WTC11 (cell line): ENCODE measurements at regions not wholly inside any gene's neighbourhood (a gene's known extent, or its start where the extent isn't known, plus 50 kb on each side); places are given as distances from the start of the nearest gene placed in this dataset.

Experiments used
- ATAC-seq: fragments of 200-7000 bp; cut with Tn5 transposase; 2 replicates; pipeline ENCODE4 v1.10.0; 2021; ENCODE audit warnings: mild to moderate bottlenecking, moderate library complexity
- CTCF ChIA-PET: fragments of 300-600 bp; sonication (Branson Sonifier 250); formaldehyde crosslinking; loops from one replicate; lab custom pipeline; 2021; ENCODE audit warnings: antibody characterized with exemption; lab: Charles Lee
- POLR2A ChIA-PET: fragments of 350-600 bp; sonication (Branson Sonifier 250); formaldehyde crosslinking; loops from one replicate; lab custom pipeline; 2021; ENCODE audit warnings: antibody characterized with exemption; lab: Charles Lee
- DNase-seq: peaks from one replicate; pipeline ENCODE4 v3.0.0; 2021; ENCODE audit warnings: low spot score
- H3K27ac Mint-ChIP-seq: 2 replicates; pipeline ENCODE4 v1.8.0; 2021; ENCODE audit warnings: mixed read lengths
- H3K27me3 Mint-ChIP-seq: 2 replicates; pipeline ENCODE4 v1.8.0; 2021; ENCODE audit warnings: low read depth, mild to moderate bottlenecking, moderate library complexity, mixed read lengths
- H3K36me3 Mint-ChIP-seq: 2 replicates; pipeline ENCODE4 v1.8.0; 2021; ENCODE audit warnings: mixed read lengths
- H3K4me1 Mint-ChIP-seq: 2 replicates; pipeline ENCODE4 v1.8.0; 2022; ENCODE audit warnings: mixed read lengths
- H3K4me3 Mint-ChIP-seq: 2 replicates; pipeline ENCODE4 v1.8.0; 2021; ENCODE audit warnings: mild to moderate bottlenecking, moderate library complexity, mixed read lengths
- H3K9me3 Mint-ChIP-seq: 2 replicates; pipeline ENCODE4 v1.8.0; 2021; ENCODE audit warnings: mixed read lengths
- ATF1 ChIP-seq: sonication (generic); formaldehyde crosslinking; IDR thresholded peaks from 2 replicates; pipeline ENCODE4 v1.8.1; 2023; ENCODE audit warnings: mild to moderate bottlenecking, moderate library complexity, missing genetic modification reagents
- CBFB ChIP-seq: sonication (generic); formaldehyde crosslinking; IDR thresholded peaks from 2 replicates; pipeline ENCODE4 v1.8.1; 2022; ENCODE audit warnings: mild to moderate bottlenecking, low read depth, missing genetic modification reagents
- ELF4 ChIP-seq: sonication (generic); formaldehyde crosslinking; IDR thresholded peaks from 2 replicates; pipeline ENCODE4 v1.8.1; 2022; ENCODE audit warnings: low read depth, mild to moderate bottlenecking, moderate library complexity, missing genetic modification reagents
- FOXJ3 ChIP-seq: sonication (generic); formaldehyde crosslinking; IDR thresholded peaks from 2 replicates; pipeline ENCODE4 v1.9.0; 2021; ENCODE audit warnings: missing genetic modification reagents, mild to moderate bottlenecking, borderline replicate concordance
- HMGA2 ChIP-seq: fragments of 250-450 bp; sonication (Bioruptor Pico); IDR thresholded peaks from 2 replicates; pipeline ENCODE4 v1.4.0; 2021; ENCODE audit warnings: mild to moderate bottlenecking, moderate library complexity
- JUN ChIP-seq: sonication (generic); formaldehyde crosslinking; IDR thresholded peaks from 2 replicates; pipeline ENCODE4 v1.8.0; 2023; ENCODE audit warnings: mild to moderate bottlenecking, missing genetic modification reagents
- MXD4 ChIP-seq: fragments of 250-450 bp; sonication (Bioruptor Pico); IDR thresholded peaks from 2 replicates; pipeline ENCODE4 v1.8.0; 2021; ENCODE audit warnings: mild to moderate bottlenecking, moderate library complexity, borderline replicate concordance
- NFATC4 ChIP-seq: fragments of 250-450 bp; sonication (Bioruptor Pico); IDR thresholded peaks from 2 replicates; pipeline ENCODE4 v1.9.0; 2021; ENCODE audit warnings: mild to moderate bottlenecking
- NR3C1 ChIP-seq: sonication (generic); formaldehyde crosslinking; conservative IDR thresholded peaks from 2 replicates; pipeline ENCODE4 v1.8.1; 2023; ENCODE audit warnings: low read depth, mild to moderate bottlenecking, missing genetic modification reagents
- SMAD3 ChIP-seq: sonication (generic); formaldehyde crosslinking; IDR thresholded peaks from 2 replicates; pipeline ENCODE4 v1.8.0; 2022; ENCODE audit warnings: missing genetic modification reagents, mild to moderate bottlenecking, borderline replicate concordance
- SOX15 ChIP-seq: fragments of 250-450 bp; sonication (Bioruptor Pico); IDR thresholded peaks from 2 replicates; pipeline ENCODE4 v1.9.0; 2021; ENCODE audit warnings: mild to moderate bottlenecking
- SP1 ChIP-seq: sonication (generic); formaldehyde crosslinking; conservative IDR thresholded peaks from 2 replicates; pipeline ENCODE4 v1.8.1; 2022; ENCODE audit warnings: missing genetic modification reagents
- TEAD1 ChIP-seq: sonication (generic); formaldehyde crosslinking; IDR thresholded peaks from 2 replicates; pipeline ENCODE4 v1.8.0; 2022; ENCODE audit warnings: mild to moderate bottlenecking, missing genetic modification reagents
- TP53 ChIP-seq: sonication (generic); formaldehyde crosslinking; IDR thresholded peaks from 2 replicates; pipeline ENCODE4 v1.8.1; 2023; ENCODE audit warnings: mild to moderate bottlenecking, missing genetic modification reagents
- TF ChIP-seq, protein P1 (sequence below): sonication (generic); formaldehyde crosslinking; IDR thresholded peaks from 2 replicates; pipeline ENCODE4 v1.8.0; 2023; ENCODE audit warnings: mild to moderate bottlenecking, missing genetic modification reagents
- TF ChIP-seq, protein P2 (sequence below): sonication (generic); formaldehyde crosslinking; IDR thresholded peaks from 2 replicates; pipeline ENCODE4 v1.8.0; 2022; ENCODE audit warnings: mild to moderate bottlenecking, missing genetic modification reagents
- TF ChIP-seq, protein P3 (sequence below): sonication (generic); formaldehyde crosslinking; IDR thresholded peaks from 2 replicates; pipeline ENCODE4 v1.8.0; 2022; ENCODE audit warnings: missing genetic modification reagents
- TF ChIP-seq, protein P4 (sequence below): sonication (generic); formaldehyde crosslinking; IDR thresholded peaks from 2 replicates; pipeline ENCODE4 v1.8.1; 2023; ENCODE audit warnings: mild to moderate bottlenecking, moderate library complexity, missing genetic modification reagents

DNA sequence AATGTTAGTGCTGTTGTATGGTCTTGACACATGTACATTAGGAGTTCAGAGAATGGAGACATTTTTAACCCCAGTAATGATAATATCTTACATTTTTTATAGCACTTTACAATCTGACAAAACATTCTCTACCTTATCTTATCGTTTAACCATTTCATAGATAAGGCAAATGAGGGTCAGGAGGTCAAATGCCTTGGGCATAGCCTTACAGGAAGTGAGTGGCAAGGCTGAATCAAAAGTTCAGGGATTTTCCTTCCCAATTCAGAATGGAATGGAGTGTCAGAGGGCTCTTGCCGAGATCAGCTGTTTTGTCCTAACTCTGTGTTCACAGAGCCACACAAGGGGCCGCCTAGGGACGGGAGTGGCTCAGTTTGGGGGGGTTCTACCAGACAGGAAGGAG lies 57.6 kb upstream of the AK4 start:
- ChIA-PET CTCF (no interaction called here), POLR2A (no interaction called here)
- TF ChIP-seq, protein P1, sequence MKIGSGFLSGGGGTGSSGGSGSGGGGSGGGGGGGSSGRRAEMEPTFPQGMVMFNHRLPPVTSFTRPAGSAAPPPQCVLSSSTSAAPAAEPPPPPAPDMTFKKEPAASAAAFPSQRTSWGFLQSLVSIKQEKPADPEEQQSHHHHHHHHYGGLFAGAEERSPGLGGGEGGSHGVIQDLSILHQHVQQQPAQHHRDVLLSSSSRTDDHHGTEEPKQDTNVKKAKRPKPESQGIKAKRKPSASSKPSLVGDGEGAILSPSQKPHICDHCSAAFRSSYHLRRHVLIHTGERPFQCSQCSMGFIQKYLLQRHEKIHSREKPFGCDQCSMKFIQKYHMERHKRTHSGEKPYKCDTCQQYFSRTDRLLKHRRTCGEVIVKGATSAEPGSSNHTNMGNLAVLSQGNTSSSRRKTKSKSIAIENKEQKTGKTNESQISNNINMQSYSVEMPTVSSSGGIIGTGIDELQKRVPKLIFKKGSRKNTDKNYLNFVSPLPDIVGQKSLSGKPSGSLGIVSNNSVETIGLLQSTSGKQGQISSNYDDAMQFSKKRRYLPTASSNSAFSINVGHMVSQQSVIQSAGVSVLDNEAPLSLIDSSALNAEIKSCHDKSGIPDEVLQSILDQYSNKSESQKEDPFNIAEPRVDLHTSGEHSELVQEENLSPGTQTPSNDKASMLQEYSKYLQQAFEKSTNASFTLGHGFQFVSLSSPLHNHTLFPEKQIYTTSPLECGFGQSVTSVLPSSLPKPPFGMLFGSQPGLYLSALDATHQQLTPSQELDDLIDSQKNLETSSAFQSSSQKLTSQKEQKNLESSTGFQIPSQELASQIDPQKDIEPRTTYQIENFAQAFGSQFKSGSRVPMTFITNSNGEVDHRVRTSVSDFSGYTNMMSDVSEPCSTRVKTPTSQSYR (CRISPR knock-in tag): no peak
- peaks cover 6% of the 10 kb centered on the region for H3K27me3 Mint-ChIP-seq
- H3K4me1 Mint-ChIP-seq: peaks cover 4% of the 10 kb centered on the region
- H3K4me3 Mint-ChIP-seq: no peak overlapping the region
- H3K27ac Mint-ChIP-seq: no peak overlapping the region
- peaks cover 11% of the 10 kb centered on the region for H3K36me3 Mint-ChIP-seq
- ATAC-seq (no peak), DNase-seq (no peak)
- H3K9me3 Mint-ChIP-seq: peaks cover 31% of the 10 kb centered on the region

DNA sequence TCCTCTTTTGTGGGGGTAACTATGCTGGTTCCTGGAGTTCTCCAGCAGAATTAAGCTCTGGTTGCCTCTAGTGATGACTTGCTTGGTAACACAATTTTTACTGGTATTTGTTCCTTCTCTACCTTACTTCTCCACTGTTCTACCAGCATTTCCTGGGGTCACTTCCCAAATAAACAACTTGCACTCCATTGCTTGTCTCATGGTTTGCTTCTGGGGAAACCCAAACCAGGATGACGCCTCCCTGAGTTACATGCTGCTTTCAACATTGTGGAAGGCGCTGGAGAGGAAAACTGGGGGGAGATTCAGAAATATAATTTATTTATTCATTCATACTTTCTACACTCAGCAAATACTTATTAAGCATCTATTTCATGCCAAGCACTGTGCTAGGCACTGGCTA lies 55.3 kb upstream of the AK4 start:
- TF ChIP-seq ATF1: no peak
- TF ChIP-seq, protein P2, sequence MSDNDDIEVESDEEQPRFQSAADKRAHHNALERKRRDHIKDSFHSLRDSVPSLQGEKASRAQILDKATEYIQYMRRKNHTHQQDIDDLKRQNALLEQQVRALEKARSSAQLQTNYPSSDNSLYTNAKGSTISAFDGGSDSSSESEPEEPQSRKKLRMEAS (CRISPR knock-in tag): no peak
- no peak for TF ChIP-seq FOXJ3 (CRISPR knock-in tag)
- no peak for TF ChIP-seq JUN
- TF ChIP-seq SP1 (CRISPR knock-in tag): no peak
- no peak for TF ChIP-seq TP53 (CRISPR knock-in tag)
- no peak for TF ChIP-seq SMAD3 (CRISPR knock-in tag)
- TF ChIP-seq, protein P3, sequence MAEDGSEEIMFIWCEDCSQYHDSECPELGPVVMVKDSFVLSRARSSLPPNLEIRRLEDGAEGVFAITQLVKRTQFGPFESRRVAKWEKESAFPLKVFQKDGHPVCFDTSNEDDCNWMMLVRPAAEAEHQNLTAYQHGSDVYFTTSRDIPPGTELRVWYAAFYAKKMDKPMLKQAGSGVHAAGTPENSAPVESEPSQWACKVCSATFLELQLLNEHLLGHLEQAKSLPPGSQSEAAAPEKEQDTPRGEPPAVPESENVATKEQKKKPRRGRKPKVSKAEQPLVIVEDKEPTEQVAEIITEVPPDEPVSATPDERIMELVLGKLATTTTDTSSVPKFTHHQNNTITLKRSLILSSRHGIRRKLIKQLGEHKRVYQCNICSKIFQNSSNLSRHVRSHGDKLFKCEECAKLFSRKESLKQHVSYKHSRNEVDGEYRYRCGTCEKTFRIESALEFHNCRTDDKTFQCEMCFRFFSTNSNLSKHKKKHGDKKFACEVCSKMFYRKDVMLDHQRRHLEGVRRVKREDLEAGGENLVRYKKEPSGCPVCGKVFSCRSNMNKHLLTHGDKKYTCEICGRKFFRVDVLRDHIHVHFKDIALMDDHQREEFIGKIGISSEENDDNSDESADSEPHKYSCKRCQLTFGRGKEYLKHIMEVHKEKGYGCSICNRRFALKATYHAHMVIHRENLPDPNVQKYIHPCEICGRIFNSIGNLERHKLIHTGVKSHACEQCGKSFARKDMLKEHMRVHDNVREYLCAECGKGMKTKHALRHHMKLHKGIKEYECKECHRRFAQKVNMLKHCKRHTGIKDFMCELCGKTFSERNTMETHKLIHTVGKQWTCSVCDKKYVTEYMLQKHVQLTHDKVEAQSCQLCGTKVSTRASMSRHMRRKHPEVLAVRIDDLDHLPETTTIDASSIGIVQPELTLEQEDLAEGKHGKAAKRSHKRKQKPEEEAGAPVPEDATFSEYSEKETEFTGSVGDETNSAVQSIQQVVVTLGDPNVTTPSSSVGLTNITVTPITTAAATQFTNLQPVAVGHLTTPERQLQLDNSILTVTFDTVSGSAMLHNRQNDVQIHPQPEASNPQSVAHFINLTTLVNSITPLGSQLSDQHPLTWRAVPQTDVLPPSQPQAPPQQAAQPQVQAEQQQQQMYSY (CRISPR knock-in tag): no peak
- no peak for TF ChIP-seq MXD4 (CRISPR knock-in tag)
- TF ChIP-seq NFATC4 (CRISPR knock-in tag): no peak
- TF ChIP-seq CBFB (CRISPR knock-in tag): no peak
- TF ChIP-seq, protein P4, sequence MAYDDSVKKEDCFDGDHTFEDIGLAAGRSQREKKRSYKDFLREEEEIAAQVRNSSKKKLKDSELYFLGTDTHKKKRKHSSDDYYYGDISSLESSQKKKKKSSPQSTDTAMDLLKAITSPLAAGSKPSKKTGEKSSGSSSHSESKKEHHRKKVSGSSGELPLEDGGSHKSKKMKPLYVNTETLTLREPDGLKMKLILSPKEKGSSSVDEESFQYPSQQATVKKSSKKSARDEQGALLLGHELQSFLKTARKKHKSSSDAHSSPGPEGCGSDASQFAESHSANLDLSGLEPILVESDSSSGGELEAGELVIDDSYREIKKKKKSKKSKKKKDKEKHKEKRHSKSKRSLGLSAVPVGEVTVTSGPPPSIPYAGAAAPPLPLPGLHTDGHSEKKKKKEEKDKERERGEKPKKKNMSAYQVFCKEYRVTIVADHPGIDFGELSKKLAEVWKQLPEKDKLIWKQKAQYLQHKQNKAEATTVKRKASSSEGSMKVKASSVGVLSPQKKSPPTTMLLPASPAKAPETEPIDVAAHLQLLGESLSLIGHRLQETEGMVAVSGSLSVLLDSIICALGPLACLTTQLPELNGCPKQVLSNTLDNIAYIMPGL (CRISPR knock-in tag): no peak
- TF ChIP-seq ELF4 (CRISPR knock-in tag): no peak
- no peak for TF ChIP-seq NR3C1
- TF ChIP-seq TEAD1: no peak
- TF ChIP-seq HMGA2 (CRISPR knock-in tag): no peak
- TF ChIP-seq SOX15: no peak
- H3K36me3 Mint-ChIP-seq: peaks cover 2% of the 10 kb centered on the region
- DNase-seq: no peak
- peaks cover 4% of the 10 kb centered on the region for H3K4me1 Mint-ChIP-seq
- ChIA-PET CTCF (no interaction called here), POLR2A (no interaction called here)
- no peak for ATAC-seq
- H3K27me3 Mint-ChIP-seq: peaks cover under 1% of the 10 kb centered on the region
- H3K4me3 Mint-ChIP-seq: no peak overlapping the region
- H3K27ac Mint-ChIP-seq: no peak overlapping the region
- H3K9me3 Mint-ChIP-seq: peaks cover 31% of the 10 kb centered on the region
